HEK293 (cell line): ENCODE measurements at regions not wholly inside any gene's neighbourhood (a gene's known extent, or its start where the extent isn't known, plus 50 kb on each side); places are given as distances from the start of the nearest gene placed in this dataset.

ENCODE experiments used
- ATF2 ChIP-seq: fragments of 450-650 bp; formaldehyde crosslinking; IDR thresholded peaks from 2 replicates; pipeline ENCODE4 v1.5.1; 2016; ENCODE audit warnings: missing biosample characterization, missing genetic modification characterization, low read depth
- BCL11B ChIP-seq: fragments of 450-650 bp; formaldehyde crosslinking; IDR thresholded peaks from 2 replicates; pipeline ENCODE4 v1.5.1; 2016; ENCODE audit warnings: low read depth, missing biosample characterization, missing genetic modification characterization
- CTCF ChIP-seq: fragments of 450-650 bp; formaldehyde crosslinking; IDR thresholded peaks from 2 replicates; pipeline ENCODE4 v1.5.1; 2016; ENCODE audit warnings: missing biosample characterization, missing genetic modification characterization
- PBX3 ChIP-seq: sonication (generic); formaldehyde crosslinking; IDR thresholded peaks from 2 replicates; pipeline ENCODE4 v1.8.1; 2022; ENCODE audit warnings: mild to moderate bottlenecking, moderate library complexity, missing genetic modification reagents
- REST ChIP-seq: fragments of 450-650 bp; formaldehyde crosslinking; IDR thresholded peaks from 2 replicates; pipeline ENCODE4 v1.5.1; 2016; ENCODE audit warnings: missing biosample characterization, missing genetic modification characterization
- TCF7L2 ChIP-seq: IDR thresholded peaks from 2 replicates; pipeline ENCODE4 v1.6.1; 2011; ENCODE audit warnings: low read depth, mild to moderate bottlenecking, inconsistent platforms, low read length, moderate library complexity, borderline replicate concordance
- ZFP37 ChIP-seq: fragments of 450-650 bp; formaldehyde crosslinking; IDR thresholded peaks from 2 replicates; pipeline ENCODE4 v1.5.1; 2016; ENCODE audit warnings: missing biosample characterization, missing genetic modification characterization
- ZNF133 ChIP-seq: fragments of 450-650 bp; formaldehyde crosslinking; IDR thresholded peaks from 2 replicates; pipeline ENCODE4 v1.5.1; 2016; ENCODE audit warnings: missing biosample characterization, missing genetic modification characterization
- ZNF274 ChIP-seq, 2 experiments: fragments of 200-500 bp in 1 of 2; fragments of 450-650 bp in 1 of 2; sonication (Bioruptor generic) in 1 of 2; formaldehyde crosslinking in 1 of 2; IDR thresholded peaks; 2 replicates each; pipeline versions ENCODE4 v1.5.1 to v1.6.1; 2014 to 2016; ENCODE audit warnings: borderline replicate concordance in 1 of 2, inconsistent platforms in 1 of 2, low read length in 1 of 2, missing biosample characterization in 1 of 2, missing genetic modification characterization in 1 of 2

GRCh38 chr12:128021561-128021960, 245.4 kb upstream of the TMEM132C start:
- TF ChIP-seq ZFP37 (no peak), TCF7L2 (no peak), PBX3 (CRISPR knock-in tag) (no peak), BCL11B (tag by site-specific recombination) (no peak), CTCF (no peak), ZNF133 (tag by site-specific recombination) (no peak), ATF2 (no peak), ZNF274 (IDR thresholded peaks at IDR 0.05; ENCODE audit: low read length) (no peak), ZNF274 (tag by site-specific recombination; IDR thresholded peaks at IDR 0.05; ENCODE audit: borderline replicate concordance) (no peak), REST (tag by site-specific recombination) (no peak)
